K562 (cell line): ENCODE measurements at regions not wholly inside any gene's neighbourhood (a gene's known extent, or its start where the extent isn't known, plus 50 kb on each side); places are given as distances from the start of the nearest gene placed in this dataset.

Source experiments
- ATAC-seq: fragments of 200-7000 bp; cut with Tn5 transposase; 3 replicates; pipeline ENCODE4 v1.9.1; 2020; ENCODE audit warnings: moderate library complexity
- BruUV-seq: library from RNA; stranded (reverse); fragments of 400-500 nt; replicated peaks from 2 replicates; lab custom pipeline; 2021; lab: Mats Ljungman, UMichigan
- CTCF ChIA-PET: fragments of 300-600 bp; formaldehyde crosslinking; extraction: SDS; loops from one replicate; lab custom pipeline; 2021; ENCODE audit warnings: low intra/inter-chr PET ratio; lab: Yijun Ruan, JAX
- POLR2A ChIA-PET: fragments of 300-600, 350-650 bp; sonication (Branson Sonifier 250); formaldehyde crosslinking; extraction: SDS; loops from one replicate; lab custom pipeline; 2021; ENCODE audit warnings: antibody characterized with exemption, inconsistent platforms; lab: Yijun Ruan, JAX
- DNase-seq, 4 experiments: peaks; one replicate each; pipeline versions ENCODE4 v3.0.0 to v3.0.0-alpha.2; 2011 to 2018; ENCODE audit warnings: low spot score in 3 of 4, mixed read lengths in 3 of 4; ENCODE audit errors: extremely low read depth in 1 of 4
- FAIRE-seq: peaks from 2 replicates; lab custom pipeline; 2011; peaks lifted over from hg19 to GRCh38; lab: Jason Lieb, UNC
- H2AFZ ChIP-seq: 2 replicates; pipeline ENCODE4 v1.6.0; 2011; ENCODE audit warnings: low read depth, low read length, control low read depth, inconsistent platforms
- H3K27ac ChIP-seq: fragments of 200-600 bp; 3 replicates; pipeline ENCODE4 v1.8.0; 2011; ENCODE audit warnings: low read depth, mild to moderate bottlenecking, control low read depth, inconsistent platforms, low read length, moderate library complexity, mixed read lengths; ENCODE audit errors: extremely low read depth
- H3K27me3 ChIP-seq, 2 experiments: fragments of 300-600 bp in 1 of 2; 2 replicates in 1 of 2; 3 replicates in 1 of 2; pipeline versions ENCODE4 v1.6.0 to v1.8.0; 2011; ENCODE audit warnings: inconsistent platforms in 2 of 2, low read length in 2 of 2, mild to moderate bottlenecking in 1 of 2, mixed read lengths in 1 of 2, moderate library complexity in 1 of 2; ENCODE audit not compliant: control insufficient read depth in 2 of 2, insufficient read depth in 2 of 2
- H3K36me3 ChIP-seq: fragments of 300-600 bp; 3 replicates; pipeline ENCODE4 v1.8.0; 2011; ENCODE audit warnings: mild to moderate bottlenecking, low read length, inconsistent platforms; ENCODE audit not compliant: control insufficient read depth, insufficient read depth
- H3K4me1 ChIP-seq, 2 experiments: fragments of 200-600 bp in 1 of 2; replicated peaks in 1 of 2; 2 replicates in 1 of 2; 3 replicates in 1 of 2; pipeline versions ENCODE4 v1.5.1 to v1.8.0; 2011; ENCODE audit warnings: inconsistent platforms in 2 of 2, low read length in 2 of 2, mild to moderate bottlenecking in 1 of 2, mixed read lengths in 1 of 2, moderate library complexity in 1 of 2; ENCODE audit not compliant: control insufficient read depth in 2 of 2, insufficient read depth in 2 of 2
- H3K4me2 ChIP-seq: 2 replicates; pipeline ENCODE4 v1.6.1; 2011; ENCODE audit warnings: low read length, control low read depth, inconsistent platforms, mixed read lengths; ENCODE audit not compliant: insufficient read depth
- H3K4me3 ChIP-seq: fragments of 200-600 bp; sonication (generic), shearing (Covaris generic); 2 replicates; pipeline ENCODE4 v1.5.1; 2016; ENCODE audit warnings: control low read depth, inconsistent platforms
- H3K79me2 ChIP-seq: fragments of 200-600 bp; 3 replicates; pipeline ENCODE4 v1.8.0; 2011; ENCODE audit warnings: low read length, inconsistent platforms; ENCODE audit not compliant: control insufficient read depth, insufficient read depth
- H3K9ac ChIP-seq, 2 experiments: 2 replicates each; pipeline versions ENCODE4 v1.6.0 to v1.6.1; 2011; ENCODE audit warnings: low read depth in 2 of 2, low read length in 2 of 2, control low read depth in 1 of 2, inconsistent platforms in 1 of 2, mild to moderate bottlenecking in 1 of 2, mixed read lengths in 1 of 2; ENCODE audit not compliant: insufficient read depth in 1 of 2
- H3K9me1 ChIP-seq: one replicate; pipeline ENCODE4 v1.6.0; 2011; ENCODE audit warnings: inconsistent platforms, mild to moderate bottlenecking, low read length, moderate library complexity; ENCODE audit not compliant: control insufficient read depth, insufficient read depth
- H3K9me3 ChIP-seq: replicated peaks from 2 replicates; pipeline ENCODE4 v1.5.1; 2011; ENCODE audit warnings: low read depth, low read length, inconsistent platforms; ENCODE audit not compliant: control insufficient read depth, insufficient read depth
- H4K20me1 ChIP-seq: replicated peaks from 2 replicates; pipeline ENCODE4 v1.6.1; 2011; ENCODE audit warnings: low read length, inconsistent platforms, mixed read lengths; ENCODE audit not compliant: control insufficient read depth, insufficient read depth
- DMBX1 ChIP-seq: fragments of 250-450 bp; sonication (Bioruptor Pico); IDR thresholded peaks from 2 replicates; pipeline ENCODE4 v1.8.0; 2022; ENCODE audit warnings: inconsistent platforms, mild to moderate bottlenecking, moderate library complexity, borderline replicate concordance
- GABPB1 ChIP-seq: sonication (generic); formaldehyde crosslinking; IDR thresholded peaks from 2 replicates; pipeline ENCODE4 v1.8.0; 2022; ENCODE audit warnings: mild to moderate bottlenecking, missing genetic modification reagents
- MTA3 ChIP-seq: fragments of 450-650 bp; formaldehyde crosslinking; IDR thresholded peaks from 2 replicates; pipeline ENCODE4 v1.6.1; 2017; ENCODE audit warnings: mild to moderate bottlenecking, borderline replicate concordance
- MYNN ChIP-seq, 2 experiments: sonication (generic); formaldehyde crosslinking in 1 of 2; IDR thresholded peaks; 2 replicates each; pipeline versions ENCODE4 v1.5.0 to v1.6.1; 2016 to 2020; ENCODE audit warnings: antibody characterized with exemption in 1 of 2, missing genetic modification reagents in 1 of 2
- NFATC3 ChIP-seq: fragments of 450-650 bp; IDR thresholded peaks from 2 replicates; pipeline ENCODE4 v1.6.1; 2017; ENCODE audit warnings: mild to moderate bottlenecking
- PHB2 ChIP-seq: fragments of 450-650 bp; IDR thresholded peaks from 2 replicates; pipeline ENCODE4 v1.6.1; 2017; ENCODE audit warnings: low read depth
- POLR2AphosphoS5 ChIP-seq: IDR thresholded peaks from 2 replicates; pipeline ENCODE4 v1.6.1; 2011; ENCODE audit warnings: mild to moderate bottlenecking, low read depth, low read length, moderate library complexity; ENCODE audit not compliant: control insufficient read depth, insufficient read depth
- SNAPC5 ChIP-seq: fragments of 250-450 bp; sonication (Bioruptor Pico); IDR thresholded peaks from 2 replicates; pipeline ENCODE4 v1.8.0; 2021; ENCODE audit warnings: moderate library complexity, mild to moderate bottlenecking, inconsistent platforms
- ZKSCAN1 ChIP-seq: fragments of 150-350 bp; IDR thresholded peaks from 2 replicates; pipeline ENCODE4 v1.6.1; 2016; ENCODE audit warnings: low read depth, low read length
- ZNF175 ChIP-seq: fragments of 200-800 bp; sonication (Bioruptor generic); IDR thresholded peaks from 2 replicates; pipeline ENCODE4 v1.6.1; 2016; ENCODE audit warnings: low read depth, mild to moderate bottlenecking, missing genetic modification characterization, missing compliant biosample characterization
- ZNF224 ChIP-seq: sonication (generic); formaldehyde crosslinking; IDR thresholded peaks from 2 replicates; pipeline ENCODE4 v1.8.0; 2022; ENCODE audit warnings: mild to moderate bottlenecking, missing genetic modification reagents
- ZNF318 ChIP-seq, 2 experiments: fragments of 450-650 bp; IDR thresholded peaks; 2 replicates each; pipeline ENCODE4 v1.6.1; 2016; ENCODE audit warnings: mild to moderate bottlenecking in 2 of 2, borderline replicate concordance in 1 of 2, low read depth in 1 of 2, moderate library complexity in 1 of 2
- WGBS: fragments of 100-300 bp; shearing (Covaris generic); methylation state at CpG from one replicate; pipeline ENCODE4 v1.1.6; 2016; ENCODE audit warnings: low coverage, mixed read lengths; ENCODE audit not compliant: insufficient coverage; ENCODE audit errors: missing lambda C conversion rate; 5-methylcytosine and 5-hydroxymethylcytosine counted together
- in situ Hi-C: fragments of 300-500 bp; cut with MboI; formaldehyde crosslinking; loops from 4 replicates; pipeline ENCODE4 v1.15.0; 2018; ENCODE audit warnings: inconsistent platforms, mixed read lengths
- intact Hi-C: fragments of 100-400 bp; cut with micrococcal nuclease; formaldehyde crosslinking; loops from 2 replicates; pipeline ENCODE4 v1.14.2; 2022

- no peak for TF ChIP-seq POLR2AphosphoS5
These were observed 143.9 kb upstream of the LSM8 start (continued) for GRCh38 chr7:118039963-118040489.

- no peak overlapping the region for H3K9ac ChIP-seq
- H3K9me3 ChIP-seq = no peaks in the 10 kb centered on the region
- CTCF ChIA-PET = no interaction called here
- no peaks in the 10 kb centered on the region for H3K79me2 ChIP-seq
- no peaks in the 10 kb centered on the region for H4K20me1 ChIP-seq
- DNase-seq = no peak
- no peaks in the 10 kb centered on the region for H3K4me1 ChIP-seq
- H3K27me3 ChIP-seq = no peaks in the 10 kb centered on the region
- H3K9me1 ChIP-seq = no peaks in the 10 kb centered on the region
- TF ChIP-seq ZNF175 (CRISPR knock-in tag) = no peak
- no peak for TF ChIP-seq GABPB1 (CRISPR knock-in tag)
- no peak for TF ChIP-seq DMBX1 (CRISPR knock-in tag)
- no peak for TF ChIP-seq ZNF318 (IDR thresholded peaks at IDR 0.05; ENCODE audit: borderline replicate concordance in 1 of 2, low read depth in 1 of 2)
- no peak for TF ChIP-seq NFATC3
- TF ChIP-seq MYNN (IDR thresholded peaks at IDR 0.05) = no peak
- no peak for TF ChIP-seq MYNN (CRISPR knock-in tag; IDR thresholded peaks at IDR 0.05)
- TF ChIP-seq PHB2 = no peak
- TF ChIP-seq SNAPC5 (CRISPR knock-in tag) = no peak
- TF ChIP-seq ZNF224 (CRISPR knock-in tag) = no peak
- no peak for TF ChIP-seq ZKSCAN1
- TF ChIP-seq MTA3 = no peak
- TF ChIP-seq, all 486 proteins: peak for 0
- intact Hi-C loops = no loop called here
- H3K4me3 ChIP-seq = no peak overlapping the region
- FAIRE-seq (no peak), ATAC-seq (no peak)
- POLR2A ChIA-PET = no interaction called here
- no peak overlapping the region for H3K27ac ChIP-seq
- in situ Hi-C loops = no loop called here
- no TSS peak for BruUV-seq
- H3K36me3 ChIP-seq = no peaks in the 10 kb centered on the region
- H3K4me2 ChIP-seq = no peak overlapping the region
- WGBS = 0% methylated on average over 2 of the region's 2 CpGs
- no peak overlapping the region for H2AFZ ChIP-seq
These were observed 143.4 kb upstream of the LSM8 start for GRCh38 chr7:118040562-118040961.
